H1 (cell line): ENCODE measurements at regions not wholly inside any gene's neighbourhood (a gene's known extent, or its start where the extent isn't known, plus 50 kb on each side); places are given as distances from the start of the nearest gene placed in this dataset.

Source experiments
- CTCF ChIA-PET: fragments of 300-600 bp; sonication (Branson Sonifier 250); formaldehyde crosslinking; loops from one replicate; lab custom pipeline; 2021; ENCODE audit not compliant: partially characterized antibody; lab: Charles Lee
- POLR2A ChIA-PET: fragments of 300-600 bp; sonication (Branson Sonifier 250); formaldehyde crosslinking; loops from one replicate; lab custom pipeline; 2021; ENCODE audit warnings: inconsistent platforms; ENCODE audit not compliant: partially characterized antibody; lab: Charles Lee
- DNase-seq, 2 experiments: peaks; one replicate each; pipeline versions ENCODE4 v3.0.0 to v3.0.0-alpha.2; 2010 to 2022; ENCODE audit warnings: low spot score in 2 of 2, low read depth in 1 of 2, mixed read lengths in 1 of 2
- FAIRE-seq: peaks from 2 replicates; lab custom pipeline; 2011; peaks lifted over from hg19 to GRCh38; lab: Jason Lieb, UNC
- H2AFZ ChIP-seq: 2 replicates; pipeline ENCODE4 v1.8.1; 2012; ENCODE audit warnings: low read length, inconsistent platforms
- H2AK5ac ChIP-seq: 2 replicates; pipeline ENCODE4 v1.6.1; 2013; ENCODE audit warnings: low read depth, low read length
- H2BK120ac ChIP-seq: replicated peaks from 2 replicates; pipeline ENCODE3; 2013; ENCODE audit warnings: low read depth, low read length, inconsistent platforms
- H2BK12ac ChIP-seq: 2 replicates; pipeline ENCODE4 v1.6.1; 2013; ENCODE audit warnings: low read depth, low read length
- H2BK15ac ChIP-seq: 2 replicates; pipeline ENCODE4 v1.6.1; 2013; ENCODE audit warnings: low read length
- H2BK20ac ChIP-seq: 2 replicates; pipeline ENCODE4 v1.6.1; 2013; ENCODE audit warnings: low read length
- H2BK5ac ChIP-seq: 2 replicates; pipeline ENCODE4 v1.6.1; 2013; ENCODE audit warnings: low read depth, low read length
- H3K14ac ChIP-seq: 2 replicates; pipeline ENCODE4 v1.6.1; 2013; ENCODE audit warnings: inconsistent platforms; ENCODE audit not compliant: insufficient read length
- H3K18ac ChIP-seq: 2 replicates; pipeline ENCODE4 v1.6.1; 2013; ENCODE audit warnings: low read length; ENCODE audit errors: extremely low read depth
- H3K23ac ChIP-seq: 2 replicates; pipeline ENCODE4 v1.6.1; 2013; ENCODE audit warnings: inconsistent platforms; ENCODE audit not compliant: insufficient read length
- H3K23me2 ChIP-seq: 2 replicates; pipeline ENCODE4 v1.6.1; 2013; ENCODE audit warnings: low read depth, low read length
- H3K27ac ChIP-seq: 2 replicates; pipeline ENCODE4 v1.6.1; 2011; ENCODE audit warnings: low read depth, low read length, inconsistent platforms
- H3K27me3 ChIP-seq, 4 experiments: replicated peaks in 1 of 4; 1 replicate in 1 of 4; 2 replicates in 3 of 4; pipeline versions ENCODE4 v1.6.1 to v1.8.1; 2011 to 2013; ENCODE audit warnings: low read length in 3 of 4, mild to moderate bottlenecking in 3 of 4, inconsistent platforms in 2 of 4, mixed read lengths in 2 of 4, moderate library complexity in 1 of 4; ENCODE audit not compliant: control insufficient read depth in 3 of 4, insufficient read depth in 3 of 4; ENCODE audit errors: extremely low read depth in 1 of 4
- H3K36me3 ChIP-seq, 4 experiments: 2 replicates each; pipeline versions ENCODE4 v1.6.1 to v1.8.1; 2011 to 2013; ENCODE audit warnings: mild to moderate bottlenecking in 4 of 4, low read length in 3 of 4, moderate library complexity in 2 of 4, control low read depth in 1 of 4, inconsistent platforms in 1 of 4; ENCODE audit not compliant: insufficient read depth in 4 of 4, control insufficient read depth in 2 of 4
- H3K4ac ChIP-seq: replicated peaks from 2 replicates; pipeline ENCODE3; 2013; ENCODE audit warnings: low read length, low read depth, mixed read lengths, inconsistent platforms; ENCODE audit not compliant: insufficient read length
- H3K4me1 ChIP-seq, 4 experiments: replicated peaks in 1 of 4; 1 replicate in 1 of 4; 2 replicates in 3 of 4; pipeline versions ENCODE4 v1.6.1 to v1.8.1; 2011 to 2013; ENCODE audit warnings: low read length in 3 of 4, inconsistent platforms in 2 of 4, mixed read lengths in 1 of 4; ENCODE audit not compliant: insufficient read depth in 4 of 4, control insufficient read depth in 3 of 4
- H3K4me2 ChIP-seq, 2 experiments: 2 replicates each; pipeline versions ENCODE4 v1.6.1 to v1.8.1; 2011 to 2013; ENCODE audit warnings: low read depth in 2 of 2, low read length in 2 of 2, control low read depth in 1 of 2, inconsistent platforms in 1 of 2, mild to moderate bottlenecking in 1 of 2; ENCODE audit not compliant: insufficient read depth in 1 of 2
- H3K4me3 ChIP-seq, 4 experiments: fragments of 200-600, 300-600 bp in 1 of 4; sonication (generic), shearing (Covaris generic), sonication (Bioruptor Twin) in 1 of 4; 2 replicates each; pipeline versions ENCODE4 v1.5.1 to v1.8.1; 2011 to 2016; ENCODE audit warnings: low read length in 4 of 4, low read depth in 3 of 4, control low read depth in 2 of 4, inconsistent platforms in 2 of 4, mild to moderate bottlenecking in 2 of 4, mixed read lengths in 1 of 4, moderate library complexity in 1 of 4; ENCODE audit not compliant: insufficient read depth in 2 of 4; ENCODE audit errors: extremely low read depth in 1 of 4
- H3K56ac ChIP-seq: replicated peaks from 2 replicates; pipeline ENCODE3; 2013; ENCODE audit warnings: low read depth, mild to moderate bottlenecking, mixed read lengths, low read length, inconsistent platforms; ENCODE audit not compliant: insufficient read length
- H3K79me1 ChIP-seq: 2 replicates; pipeline ENCODE4 v1.6.1; 2013; ENCODE audit warnings: low read depth, low read length, control low read depth
- H3K79me2 ChIP-seq, 2 experiments: 2 replicates each; pipeline versions ENCODE4 v1.6.1 to v1.8.1; 2012 to 2013; ENCODE audit warnings: low read length in 2 of 2, mild to moderate bottlenecking in 2 of 2, inconsistent platforms in 1 of 2; ENCODE audit not compliant: insufficient read depth in 2 of 2, control insufficient read depth in 1 of 2
- H3K9ac ChIP-seq, 4 experiments: replicated peaks in 1 of 4; 1 replicate in 1 of 4; 2 replicates in 3 of 4; pipeline versions ENCODE4 v1.6.1 to v1.8.1; 2011 to 2013; ENCODE audit warnings: low read depth in 3 of 4, low read length in 3 of 4, control low read depth in 2 of 4, mild to moderate bottlenecking in 2 of 4, moderate library complexity in 2 of 4, inconsistent platforms in 1 of 4; ENCODE audit errors: extremely low read depth in 1 of 4
- H3K9me3 ChIP-seq, 2 experiments: 2 replicates each; pipeline versions ENCODE4 v1.6.1 to v1.8.1; 2012 to 2013; ENCODE audit warnings: mild to moderate bottlenecking in 2 of 2, moderate library complexity in 2 of 2, control low read depth in 1 of 2, inconsistent platforms in 1 of 2, low read depth in 1 of 2, low read length in 1 of 2, mixed read lengths in 1 of 2; ENCODE audit not compliant: insufficient read depth in 2 of 2
- H4K20me1 ChIP-seq, 2 experiments: replicated peaks in 1 of 2; 2 replicates each; pipeline versions ENCODE3 to v1.8.1; 2011 to 2013; ENCODE audit warnings: inconsistent platforms in 2 of 2, low read length in 2 of 2, mild to moderate bottlenecking in 1 of 2; ENCODE audit not compliant: insufficient read depth in 2 of 2, control insufficient read depth in 1 of 2
- H4K5ac ChIP-seq: 2 replicates; pipeline ENCODE4 v1.6.1; 2013; ENCODE audit warnings: low read length, low read depth, mixed read lengths, inconsistent platforms; ENCODE audit not compliant: insufficient read length
- H4K8ac ChIP-seq: 2 replicates; pipeline ENCODE4 v1.8.0; 2013; ENCODE audit warnings: mild to moderate bottlenecking, moderate library complexity, low read length, inconsistent platforms; ENCODE audit not compliant: insufficient read depth; ENCODE audit errors: extremely low read depth
- H4K91ac ChIP-seq: replicated peaks from 2 replicates; pipeline ENCODE3; 2013; ENCODE audit warnings: low read length, mixed read lengths, inconsistent platforms; ENCODE audit not compliant: insufficient read length
- CBX5 ChIP-seq: fragments of 300-800, 300-1000 bp; sonication (generic); IDR thresholded peaks from 2 replicates; pipeline ENCODE4 v1.7.1; 2016; ENCODE audit warnings: antibody characterized with exemption, low read length, low read depth
- EGR1 ChIP-seq: IDR thresholded peaks from 2 replicates; pipeline ENCODE4 v1.6.1; 2011; ENCODE audit warnings: low read depth, low read length, borderline replicate concordance
- FOSL1 ChIP-seq: IDR thresholded peaks from 2 replicates; pipeline ENCODE4 v1.6.1; 2011; ENCODE audit warnings: mild to moderate bottlenecking, low read depth, low read length, moderate library complexity; ENCODE audit not compliant: insufficient read depth
- TAF7 ChIP-seq: optimal IDR thresholded peaks from 2 replicates; pipeline ENCODE3; 2011; ENCODE audit warnings: low read depth, mild to moderate bottlenecking, inconsistent platforms, low read length, moderate library complexity, borderline replicate concordance
- YY1 ChIP-seq: IDR thresholded peaks from 2 replicates; pipeline ENCODE4 v1.6.1; 2011; ENCODE audit warnings: low read depth, mild to moderate bottlenecking, low read length
- WGBS, 2 experiments: shearing (Covaris generic) in 1 of 2; methylation state at CpG; one replicate each; pipeline versions ENCODE4 v1.1.6 to v1.1.7; 2013 to 2015; ENCODE audit warnings: low lambda C conversion rate in 2 of 2, mixed read lengths in 2 of 2, inconsistent platforms in 1 of 2, low coverage in 1 of 2, missing lambda C conversion rate in 1 of 2; ENCODE audit not compliant: insufficient replicate concordance in 2 of 2, insufficient coverage in 1 of 2, insufficient read length in 1 of 2; ENCODE audit errors: extremely low coverage in 1 of 2, missing lambda C conversion rate in 1 of 2; 5-methylcytosine and 5-hydroxymethylcytosine counted together

DNA sequence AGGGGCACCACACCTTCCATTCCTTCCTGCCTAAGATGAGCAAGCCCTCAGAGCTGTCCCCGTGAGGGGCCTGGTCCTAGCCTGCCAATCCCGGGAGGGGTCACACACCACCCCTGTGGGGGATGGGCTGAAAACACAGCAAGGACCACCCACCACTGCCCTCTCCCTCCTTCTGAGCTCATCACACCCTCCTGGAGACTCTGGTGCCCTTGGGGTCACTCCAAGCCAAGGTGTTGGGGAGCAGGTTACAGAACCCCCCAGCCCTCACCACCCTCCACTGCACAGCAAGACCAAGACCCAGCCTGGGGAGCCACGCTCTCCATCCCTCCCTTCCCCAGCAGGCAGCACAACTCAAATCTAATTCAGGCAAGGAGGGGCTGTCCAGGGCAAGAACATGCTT is 60.5 kb upstream of the PPP1R26 start:
- H2AK5ac ChIP-seq = peak overlapping the region; percentile 65; the same call in 1 of the 2 replicates
- CTCF ChIA-PET = interaction anchor here (0.6 to 10.4 kb wide), 2 partner anchors 145 to 334 kb away, joined by 3 to 137 read pairs; partner anchors contain the start of gene OLFM1
- H3K27me3 ChIP-seq = no peaks in the 10 kb centered on the region; a peak in 1 of 7 replicates
- no peak overlapping the region for H2AFZ ChIP-seq
- H2BK12ac ChIP-seq = peak overlapping the region; percentile 39; the same call in 1 of the 2 replicates
- H3K4me3 ChIP-seq = no peak overlapping the region
- H3K18ac ChIP-seq = no peak overlapping the region
- H3K79me1 ChIP-seq = no peaks in the 10 kb centered on the region
- WGBS, 2 experiments = 86% methylated on average over 1 of the region's 3 CpGs; no CpG with 5 or more reads in 1 of the 2 experiments
- H3K4me1 ChIP-seq = peaks cover 0 to 8% (median 3%) of the 10 kb centered on the region in 4 experiments; a peak in 4 of 7 replicates
- H3K56ac ChIP-seq = no peak overlapping the region
- no peak overlapping the region for H4K5ac ChIP-seq
- H3K27ac ChIP-seq = no peak overlapping the region
- H3K9ac ChIP-seq = no peak overlapping the region
- H3K23me2 ChIP-seq = no peaks in the 10 kb centered on the region
- H3K79me2 ChIP-seq = no peaks in the 10 kb centered on the region
- H2BK5ac ChIP-seq = no peak overlapping the region
- FAIRE-seq (no peak), DNase-seq (no peak)
- no peak overlapping the region for H2BK120ac ChIP-seq
- H3K4ac ChIP-seq = no peak overlapping the region
- no peak overlapping the region for H4K91ac ChIP-seq
- no peak overlapping the region for H3K14ac ChIP-seq
- no peak overlapping the region for H2BK15ac ChIP-seq
- no peaks in the 10 kb centered on the region for H3K36me3 ChIP-seq
- POLR2A ChIA-PET = no interaction called here
- no peak overlapping the region for H4K8ac ChIP-seq
- H4K20me1 ChIP-seq = no peaks in the 10 kb centered on the region
- H3K23ac ChIP-seq = no peak overlapping the region
- no peaks in the 10 kb centered on the region for H3K9me3 ChIP-seq
- no peak overlapping the region for H2BK20ac ChIP-seq
- H3K4me2 ChIP-seq = no peak overlapping the region
- TF ChIP-seq EGR1 (no peak), YY1 (no peak), CBX5 (no peak), FOSL1 (no peak), TAF7 (no peak)
